ENCODE measurements at regions not wholly inside any gene's neighbourhood (a gene's known extent, or its start where the extent isn't known, plus 50 kb on each side); places are given as distances from the start of the nearest gene placed in this dataset.

- TF ChIP-seq CTCF (conservative IDR thresholded peaks at IDR 0.05; ENCODE audit: low read length) (no peak), EZH2phosphoT487 (IDR thresholded peaks at IDR 0.05; ENCODE audit: borderline replicate concordance, low read depth, low read length) (no peak)
These were observed 144.3 kb downstream of the KBTBD8 start for GRCh38 chr3:67142432-67142831.
